OCI-LY1 (cell line): ENCODE measurements at regions not wholly inside any gene's neighbourhood (a gene's known extent, or its start where the extent isn't known, plus 50 kb on each side); places are given as distances from the start of the nearest gene placed in this dataset.
"Not testable (repeated sequence)": the region's sequence is repeated elsewhere in the genome, so short reads cannot be mapped to it uniquely, and the experiment has no call there.

Experiments
- H2AFZ ChIP-seq: fragments of 200-600 bp; sonication (generic), shearing (Covaris generic); 2 replicates; pipeline ENCODE4 v1.6.0; 2014; ENCODE audit warnings: antibody characterized with exemption, mild to moderate bottlenecking, low read length
- H3F3A ChIP-seq: fragments of 200-600 bp; sonication (generic), shearing (Covaris generic); 2 replicates; pipeline ENCODE4 v1.6.0; 2014; ENCODE audit warnings: mild to moderate bottlenecking, antibody characterized with exemption, low read length, moderate library complexity; ENCODE audit not compliant: insufficient read depth
- H3K27ac ChIP-seq: fragments of 200-600 bp; sonication (generic); 2 replicates; pipeline ENCODE4 v1.5.1; 2014; ENCODE audit warnings: low read length, mixed run types, mild to moderate bottlenecking, low read depth; ENCODE audit not compliant: poor library complexity, severe bottlenecking
- H3K27me3 ChIP-seq: fragments of 200-600 bp; sonication (generic); 2 replicates; pipeline ENCODE4 v1.6.0; 2014; ENCODE audit warnings: antibody characterized with exemption, mild to moderate bottlenecking, low read length, moderate library complexity; ENCODE audit not compliant: insufficient read depth
- H3K36me3 ChIP-seq: fragments of 200-600 bp; sonication (generic); 2 replicates; pipeline ENCODE4 v1.6.1; 2014; ENCODE audit warnings: mild to moderate bottlenecking, antibody characterized with exemption, low read length, moderate library complexity, mixed read lengths; ENCODE audit not compliant: insufficient read depth
- H3K4me1 ChIP-seq: fragments of 200-600 bp; sonication (generic); 2 replicates; pipeline ENCODE4 v1.5.1; 2014; ENCODE audit warnings: mild to moderate bottlenecking, low read length, moderate library complexity; ENCODE audit not compliant: insufficient read depth, severe bottlenecking
- H3K4me2 ChIP-seq: fragments of 200-600 bp; sonication (generic), shearing (Covaris generic); 2 replicates; pipeline ENCODE4 v1.6.1; 2014; ENCODE audit warnings: low read length
- H3K4me3 ChIP-seq: fragments of 200-600 bp; sonication (generic); 2 replicates; pipeline ENCODE4 v1.5.1; 2014; ENCODE audit warnings: low read length, low read depth, mild to moderate bottlenecking, mixed read lengths; ENCODE audit not compliant: poor library complexity, severe bottlenecking
- H3K79me2 ChIP-seq: fragments of 200-600 bp; shearing (Covaris generic); 2 replicates; pipeline ENCODE4 v1.6.1; 2016; ENCODE audit warnings: mixed run types, low read length, mixed read lengths; ENCODE audit not compliant: insufficient read depth
- H3K9ac ChIP-seq: fragments of 200-600 bp; sonication (generic), shearing (Covaris generic); 2 replicates; pipeline ENCODE4 v1.6.1; 2014; ENCODE audit warnings: mild to moderate bottlenecking, low read length, mixed read lengths
- H3K9me2 ChIP-seq: fragments of 200-600 bp; sonication (generic), shearing (Covaris generic); 2 replicates; pipeline ENCODE4 v1.6.1; 2014; ENCODE audit warnings: low read depth, mild to moderate bottlenecking, low read length, mixed read lengths
- H3K9me3 ChIP-seq: fragments of 200-600 bp; shearing (Covaris generic); 2 replicates; pipeline ENCODE4 v1.6.1; 2014; ENCODE audit warnings: low read length, mixed read lengths
- H4K20me1 ChIP-seq: fragments of 200-600 bp; sonication (generic), shearing (Covaris generic); 2 replicates; pipeline ENCODE4 v1.6.0; 2016; ENCODE audit warnings: mild to moderate bottlenecking, low read length; ENCODE audit not compliant: insufficient read depth
- CTCF ChIP-seq: fragments of 200-600 bp; sonication (generic), shearing (Covaris generic); IDR thresholded peaks from 2 replicates; pipeline ENCODE4 v1.5.1; 2017; ENCODE audit warnings: mild to moderate bottlenecking, antibody characterized with exemption, low read length, moderate library complexity, mixed read lengths
- EZH2 ChIP-seq: fragments of 200-600 bp; sonication (generic), shearing (Covaris generic); IDR thresholded peaks from 2 replicates; pipeline ENCODE4 v1.8.0; 2017; ENCODE audit warnings: borderline replicate concordance, mixed run types, mild to moderate bottlenecking, antibody characterized with exemption, low read length, moderate library complexity, mixed read lengths

- no peaks in the 10 kb centered on the region for H3K9me2 ChIP-seq
- H3F3A ChIP-seq: no peaks in the 10 kb centered on the region
- H3K4me3 ChIP-seq: no peak overlapping the region
- H2AFZ ChIP-seq: no peak overlapping the region
- no peaks in the 10 kb centered on the region for H3K9me3 ChIP-seq
- no peaks in the 10 kb centered on the region for H3K4me1 ChIP-seq
- no peak overlapping the region for H3K9ac ChIP-seq
- TF ChIP-seq EZH2 (no peak), CTCF (no peak)
- no peaks in the 10 kb centered on the region for H3K36me3 ChIP-seq
- 0 out of 2 replicates have a peak, but pooled peaks cover 4% of the 10 kb centered on the region for H3K27me3 ChIP-seq
- no peak overlapping the region for H3K4me2 ChIP-seq
- H3K27ac ChIP-seq: no peak overlapping the region
- no peaks in the 10 kb centered on the region for H4K20me1 ChIP-seq
- no peaks in the 10 kb centered on the region for H3K79me2 ChIP-seq
Measured at GRCh38 chr22:47304854-47305253, 542.4 kb downstream of the TBC1D22A start.

- H3K27me3 ChIP-seq: 0 out of 2 replicates have a peak, but pooled peaks cover 4% of the 10 kb centered on the region
- H3K4me3 ChIP-seq: no peak overlapping the region
- H3K4me2 ChIP-seq: no peak overlapping the region
- H3K79me2 ChIP-seq: no peaks in the 10 kb centered on the region
- H3K36me3 ChIP-seq: no peaks in the 10 kb centered on the region
- no peak overlapping the region for H2AFZ ChIP-seq
- no peak for TF ChIP-seq EZH2
- no peak for TF ChIP-seq CTCF
- H3K27ac ChIP-seq: no peak overlapping the region
- H3F3A ChIP-seq: no peaks in the 10 kb centered on the region
- no peak overlapping the region for H3K9ac ChIP-seq
- no peaks in the 10 kb centered on the region for H3K4me1 ChIP-seq
- no peaks in the 10 kb centered on the region for H3K9me3 ChIP-seq
- no peaks in the 10 kb centered on the region for H4K20me1 ChIP-seq
- no peaks in the 10 kb centered on the region for H3K9me2 ChIP-seq
Measured at GRCh38 chr22:47304191-47304831, 541.9 kb downstream of the TBC1D22A start.

- Histone ChIP-seq H3K4me3 (no peak overlapping the region), H3K27me3 (0 out of 2 replicates have a peak, but pooled peaks cover 4% of the 10 kb centered on the region), H4K20me1 (no peaks in the 10 kb centered on the region), H3F3A (no peaks in the 10 kb centered on the region), H2AFZ (no peak overlapping the region), H3K4me1 (no peaks in the 10 kb centered on the region), H3K79me2 (no peaks in the 10 kb centered on the region), H3K27ac (no peak overlapping the region), H3K9me2 (no peaks in the 10 kb centered on the region), H3K4me2 (no peak overlapping the region), H3K9ac (no peak overlapping the region), H3K9me3 (no peaks in the 10 kb centered on the region), H3K36me3 (no peaks in the 10 kb centered on the region)
- TF ChIP-seq EZH2 (no peak), CTCF (no peak)
Measured at GRCh38 chr22:47303161-47303890, 540.9 kb downstream of the TBC1D22A start.

GRCh38 chr22:47302587-47302986, 540.1 kb downstream of the TBC1D22A start:
- H3K4me3 ChIP-seq, H4K20me1 ChIP-seq, H3F3A ChIP-seq, H3K36me3 ChIP-seq, H3K9ac ChIP-seq, H3K9me2 ChIP-seq, H3K9me3 ChIP-seq, H3K27me3 ChIP-seq, H3K4me1 ChIP-seq, H3K79me2 ChIP-seq, H3K4me2 ChIP-seq, H3K27ac ChIP-seq, H2AFZ ChIP-seq: not testable (repeated sequence)
